Vagina (tissue), 2 donors: ENCODE measurements at regions not wholly inside any gene's neighbourhood (a gene's known extent, or its start where the extent isn't known, plus 50 kb on each side); places are given as distances from the start of the nearest gene placed in this dataset.

Experiments
- POLR2AphosphoS5 ChIP-seq, 2 donors: sonication (generic); formaldehyde crosslinking; IDR thresholded peaks; one replicate each; pipeline ENCODE4 v1.9.0; 2017; ENCODE audit warnings: antibody characterized with exemption in 2 of 2, mild to moderate bottlenecking in 2 of 2, low read depth in 1 of 2; ENCODE audit not compliant: insufficient read depth in 1 of 2
- TF ChIP-seq, protein P1 (sequence below), 3 experiments: fragments of 450-650 bp in 2 of 3; fragments of 200-600 bp in 1 of 3; sonication (generic) in 1 of 3; IDR thresholded peaks; one replicate each; pipeline ENCODE4 v1.5.1; 2017 to 2019; ENCODE audit warnings: antibody characterized with exemption in 3 of 3, mild to moderate bottlenecking in 2 of 3, moderate library complexity in 2 of 3

DNA sequence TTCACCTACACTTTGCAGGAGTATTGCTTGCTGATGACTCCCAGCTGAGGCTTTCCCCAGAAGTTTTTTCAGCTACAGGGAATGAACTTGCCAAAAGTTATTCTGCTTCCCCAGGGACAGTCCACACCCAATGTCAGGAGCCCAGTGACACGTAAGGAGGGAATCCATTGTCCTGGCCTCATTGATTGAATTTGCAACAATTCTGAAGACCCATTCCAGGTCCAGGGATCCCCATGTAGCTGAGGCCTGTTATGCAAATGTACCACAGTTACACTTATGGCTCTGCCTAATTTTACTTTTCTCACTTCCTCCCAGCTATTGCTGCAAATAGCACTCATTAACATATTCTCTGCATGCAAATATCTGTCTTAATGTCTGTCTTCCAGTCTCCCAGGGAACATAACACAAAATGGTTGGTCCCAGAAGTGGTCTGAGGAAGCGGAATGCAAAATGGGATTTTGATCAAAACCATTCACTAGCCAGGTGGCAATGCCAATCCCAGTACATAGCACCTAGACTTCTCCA, 113.7 kb upstream of the ACTRT1 start:
- TF ChIP-seq, protein P1, sequence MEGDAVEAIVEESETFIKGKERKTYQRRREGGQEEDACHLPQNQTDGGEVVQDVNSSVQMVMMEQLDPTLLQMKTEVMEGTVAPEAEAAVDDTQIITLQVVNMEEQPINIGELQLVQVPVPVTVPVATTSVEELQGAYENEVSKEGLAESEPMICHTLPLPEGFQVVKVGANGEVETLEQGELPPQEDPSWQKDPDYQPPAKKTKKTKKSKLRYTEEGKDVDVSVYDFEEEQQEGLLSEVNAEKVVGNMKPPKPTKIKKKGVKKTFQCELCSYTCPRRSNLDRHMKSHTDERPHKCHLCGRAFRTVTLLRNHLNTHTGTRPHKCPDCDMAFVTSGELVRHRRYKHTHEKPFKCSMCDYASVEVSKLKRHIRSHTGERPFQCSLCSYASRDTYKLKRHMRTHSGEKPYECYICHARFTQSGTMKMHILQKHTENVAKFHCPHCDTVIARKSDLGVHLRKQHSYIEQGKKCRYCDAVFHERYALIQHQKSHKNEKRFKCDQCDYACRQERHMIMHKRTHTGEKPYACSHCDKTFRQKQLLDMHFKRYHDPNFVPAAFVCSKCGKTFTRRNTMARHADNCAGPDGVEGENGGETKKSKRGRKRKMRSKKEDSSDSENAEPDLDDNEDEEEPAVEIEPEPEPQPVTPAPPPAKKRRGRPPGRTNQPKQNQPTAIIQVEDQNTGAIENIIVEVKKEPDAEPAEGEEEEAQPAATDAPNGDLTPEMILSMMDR (IDR thresholded peaks at IDR 0.05) = no peak
- TF ChIP-seq POLR2AphosphoS5 (IDR thresholded peaks at IDR 0.05; ENCODE audit: insufficient read depth in 1 of 2, low read depth in 1 of 2) = no peak
